Astrocyte (in vitro differentiated cells and primary cell): ENCODE measurements at regions not wholly inside any gene's neighbourhood (a gene's known extent, or its start where the extent isn't known, plus 50 kb on each side); places are given as distances from the start of the nearest gene placed in this dataset.

Experiments
- EZH2 ChIP-seq: IDR thresholded peaks from 2 replicates; pipeline ENCODE4 v1.6.1; 2012; ENCODE audit warnings: mild to moderate bottlenecking, low read length, inconsistent platforms; ENCODE audit not compliant: insufficient read depth
- TF ChIP-seq, protein P1 (sequence below): IDR thresholded peaks from 2 replicates; pipeline ENCODE4 v1.5.1; 2011; ENCODE audit warnings: low read depth, mild to moderate bottlenecking, inconsistent platforms, low read length, moderate library complexity; ENCODE audit not compliant: insufficient read depth

DNA sequence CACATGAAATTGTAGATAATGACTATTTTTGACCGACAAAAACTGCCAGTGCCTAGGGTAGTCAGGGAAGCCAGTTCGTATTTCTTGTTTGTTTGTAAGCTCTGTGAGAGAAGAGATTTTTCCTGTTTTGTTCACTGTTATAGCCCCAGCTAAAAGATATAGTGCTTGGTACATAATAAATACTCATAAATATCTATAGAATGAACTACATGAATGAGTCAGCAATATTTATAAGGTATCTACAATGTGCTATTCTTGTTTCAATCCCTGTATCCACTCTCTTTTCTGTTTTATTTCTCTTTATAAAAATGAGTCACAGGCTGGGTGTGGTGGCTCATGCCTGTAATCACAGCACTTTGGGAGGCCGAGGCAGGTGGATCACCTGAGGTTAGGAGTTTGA, 275.6 kb upstream of the FANCL start:
- TF ChIP-seq, protein P1, sequence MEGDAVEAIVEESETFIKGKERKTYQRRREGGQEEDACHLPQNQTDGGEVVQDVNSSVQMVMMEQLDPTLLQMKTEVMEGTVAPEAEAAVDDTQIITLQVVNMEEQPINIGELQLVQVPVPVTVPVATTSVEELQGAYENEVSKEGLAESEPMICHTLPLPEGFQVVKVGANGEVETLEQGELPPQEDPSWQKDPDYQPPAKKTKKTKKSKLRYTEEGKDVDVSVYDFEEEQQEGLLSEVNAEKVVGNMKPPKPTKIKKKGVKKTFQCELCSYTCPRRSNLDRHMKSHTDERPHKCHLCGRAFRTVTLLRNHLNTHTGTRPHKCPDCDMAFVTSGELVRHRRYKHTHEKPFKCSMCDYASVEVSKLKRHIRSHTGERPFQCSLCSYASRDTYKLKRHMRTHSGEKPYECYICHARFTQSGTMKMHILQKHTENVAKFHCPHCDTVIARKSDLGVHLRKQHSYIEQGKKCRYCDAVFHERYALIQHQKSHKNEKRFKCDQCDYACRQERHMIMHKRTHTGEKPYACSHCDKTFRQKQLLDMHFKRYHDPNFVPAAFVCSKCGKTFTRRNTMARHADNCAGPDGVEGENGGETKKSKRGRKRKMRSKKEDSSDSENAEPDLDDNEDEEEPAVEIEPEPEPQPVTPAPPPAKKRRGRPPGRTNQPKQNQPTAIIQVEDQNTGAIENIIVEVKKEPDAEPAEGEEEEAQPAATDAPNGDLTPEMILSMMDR: no peak
- no peak for TF ChIP-seq EZH2
